ENCODE measurements at regions not wholly inside any gene's neighbourhood (a gene's known extent, or its start where the extent isn't known, plus 50 kb on each side); places are given as distances from the start of the nearest gene placed in this dataset.
"Not testable (repeated sequence)": the region's sequence is repeated elsewhere in the genome, so short reads cannot be mapped to it uniquely, and the experiment has no call there.

- ATAC-seq; DNase-seq; intact Hi-C loops (cut with DNase I, micrococcal nuclease): not testable (repeated sequence)
Observed at GRCh38 chr18:14606546-14606945, 63.1 kb upstream of the POTEC start.

DNA sequence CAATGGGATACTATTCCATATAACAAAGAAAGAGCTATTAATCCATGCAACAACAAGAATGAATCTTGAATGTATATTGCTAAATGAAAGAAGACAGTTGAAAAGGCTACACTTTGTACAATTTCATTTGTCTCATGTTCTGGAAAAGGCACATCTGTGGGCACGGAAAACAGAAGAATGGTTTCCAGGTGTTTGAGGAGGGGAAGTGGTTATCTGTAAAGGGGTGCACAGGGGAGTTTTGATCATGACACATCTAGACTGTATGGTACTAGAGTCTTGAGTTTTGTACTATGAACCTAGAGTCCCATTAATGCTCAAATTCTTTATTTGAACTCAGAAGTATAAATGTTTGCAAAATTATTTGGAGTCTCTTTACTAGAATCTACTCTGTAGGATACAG lies 64.0 kb upstream of the POTEC start:
- ATAC-seq; intact Hi-C loops (cut with DNase I, micrococcal nuclease); DNase-seq: not testable (repeated sequence)

DNA sequence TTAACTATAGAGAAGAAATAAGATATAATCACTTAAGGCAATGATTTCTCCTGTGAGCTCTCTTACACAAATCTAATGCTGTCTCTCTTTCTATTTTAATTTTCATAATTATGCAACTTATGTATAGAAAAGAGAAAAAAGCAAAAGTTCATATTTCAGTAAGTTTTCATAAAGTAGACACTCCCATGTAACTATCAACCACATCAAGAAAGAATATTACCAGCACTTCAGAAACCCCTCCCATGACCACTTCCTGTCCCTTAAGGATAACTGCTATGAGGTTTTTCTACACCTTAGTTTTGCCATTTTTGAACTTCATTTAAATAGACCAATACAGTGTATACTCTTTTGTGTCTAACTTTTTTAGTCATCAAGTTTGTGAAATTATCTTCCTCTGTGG lies 69.0 kb upstream of the POTEC start:
- ATAC-seq; intact Hi-C loops (cut with DNase I, micrococcal nuclease); DNase-seq: not testable (repeated sequence)

DNA sequence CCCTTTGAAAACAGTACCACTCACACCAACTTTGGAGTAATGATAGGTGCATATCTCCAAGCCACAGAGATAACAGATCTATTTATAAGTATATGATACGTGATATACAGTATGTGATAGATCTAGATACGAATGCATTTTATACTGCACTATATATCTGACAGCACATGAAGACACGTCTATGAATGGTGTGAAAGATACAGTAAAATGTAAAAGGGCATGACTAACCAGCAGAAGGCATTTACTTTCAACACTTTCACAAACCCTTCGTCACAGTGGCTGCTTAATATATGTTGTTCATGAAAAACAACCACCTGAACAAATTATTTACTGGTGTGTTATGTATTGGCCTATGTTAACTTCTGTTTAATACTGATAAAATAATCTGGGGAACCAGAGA lies 71.1 kb upstream of the POTEC start:
- ATAC-seq; DNase-seq; intact Hi-C loops (cut with DNase I, micrococcal nuclease): not testable (repeated sequence)

DNA sequence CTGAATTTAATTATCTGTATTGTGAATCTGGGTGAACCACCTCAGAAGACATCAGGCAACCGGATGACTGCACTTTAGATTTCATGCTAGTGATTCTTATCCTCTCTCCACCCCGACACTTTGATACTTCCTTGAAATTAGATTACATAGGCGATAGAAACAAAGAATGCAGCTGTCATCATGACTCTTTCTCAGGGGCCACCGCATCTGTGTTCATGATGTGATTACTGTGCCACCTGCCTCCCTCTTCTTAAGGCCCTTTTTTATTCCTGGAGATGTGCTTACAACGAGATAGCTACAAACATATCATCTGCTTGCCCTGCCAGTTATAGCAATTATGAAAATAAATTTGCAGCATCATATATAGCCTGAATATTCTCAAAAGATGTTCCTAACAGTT lies 83.9 kb upstream of the POTEC start:
- intact Hi-C loops (cut with DNase I, micrococcal nuclease); DNase-seq; ATAC-seq: not testable (repeated sequence)

DNA sequence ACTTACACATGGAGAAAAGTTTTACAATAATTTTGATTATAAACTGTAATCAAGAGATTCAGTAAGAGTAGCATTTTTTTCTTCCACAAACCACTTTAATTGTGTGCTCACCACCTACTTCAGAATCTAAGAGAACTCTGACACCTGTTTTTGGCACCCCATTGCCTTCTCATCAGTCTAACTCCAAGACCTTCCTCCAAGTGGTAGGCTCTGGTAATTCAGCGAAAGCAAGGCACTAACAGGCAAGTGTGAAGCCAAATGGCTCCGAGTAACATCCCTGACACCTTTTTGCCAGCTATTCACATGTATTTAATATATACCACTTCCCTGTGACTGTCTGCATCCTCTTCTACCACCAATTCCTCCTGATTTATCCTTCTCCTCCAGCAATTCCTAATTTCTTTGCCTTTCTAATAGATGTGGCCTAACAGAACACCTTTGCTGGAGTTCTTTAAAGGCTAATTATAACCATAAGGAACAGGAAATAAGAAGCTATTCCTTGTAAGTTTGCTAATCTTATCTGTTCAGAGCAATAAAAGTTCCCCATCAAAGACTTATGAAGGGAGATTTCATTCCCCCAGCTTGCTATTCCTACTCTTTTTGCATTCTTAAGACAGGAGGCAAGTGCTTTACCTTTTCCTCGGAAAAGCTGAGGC lies 85.1 kb upstream of the POTEC start:
- intact Hi-C loops (cut with DNase I, micrococcal nuclease); DNase-seq: not testable (repeated sequence)
- ATAC-seq, result peak; percentile 85

DNA sequence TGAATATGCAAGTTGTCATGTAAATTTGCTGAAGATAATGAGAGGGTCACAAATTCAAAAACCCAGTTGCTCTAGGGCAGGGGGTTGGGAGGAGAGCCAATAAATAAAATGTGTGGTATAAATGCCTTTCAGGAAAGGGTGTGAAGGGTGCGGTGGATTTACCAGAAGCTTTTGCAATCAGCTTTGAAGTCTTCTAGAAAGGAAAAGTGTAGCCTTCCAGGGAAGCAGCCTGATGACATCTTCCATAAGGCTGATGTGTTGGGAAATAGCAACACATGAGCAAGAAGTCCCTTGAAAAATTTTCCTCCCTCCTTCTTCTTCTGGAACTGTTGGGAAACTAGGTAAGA lies 85.6 kb upstream of the POTEC start:
- ATAC-seq, result peak; percentile 66
- DNase-seq; intact Hi-C loops (cut with DNase I, micrococcal nuclease): not testable (repeated sequence)

- DNase-seq; ATAC-seq; intact Hi-C loops (cut with DNase I, micrococcal nuclease): not testable (repeated sequence)
Observed at GRCh38 chr18:14632976-14633375, 89.6 kb upstream of the POTEC start.

GRCh38 chr18:14638008-14638407 lies 94.6 kb upstream of the POTEC start:
- DNase-seq; intact Hi-C loops (cut with DNase I, micrococcal nuclease): not testable (repeated sequence)
- peak; percentile 48 for ATAC-seq

DNA sequence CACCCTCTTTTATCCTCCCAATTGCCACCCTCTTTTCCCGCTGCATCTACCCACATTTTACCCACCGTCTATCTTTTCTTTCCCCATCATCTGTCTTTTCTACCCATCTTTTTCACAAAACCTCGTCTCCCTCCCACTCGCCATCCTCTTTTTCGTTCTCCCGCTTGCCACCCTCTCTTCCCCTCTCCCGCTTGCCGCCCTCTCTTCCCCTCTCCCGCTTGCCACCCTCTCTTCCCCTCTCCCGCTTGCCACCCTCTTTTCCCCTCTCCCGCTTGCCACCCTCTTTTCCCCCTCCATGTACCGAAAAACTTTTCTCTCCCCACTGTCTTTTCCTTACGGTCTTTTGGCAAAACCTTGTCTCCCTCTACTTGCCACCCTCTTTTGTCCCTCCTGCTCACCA lies 97.7 kb upstream of the POTEC start:
- intact Hi-C loops (cut with DNase I, micrococcal nuclease); DNase-seq; ATAC-seq: not testable (repeated sequence)

GRCh38 chr18:14643715-14644290 lies 100.4 kb upstream of the POTEC start:
- DNase-seq; intact Hi-C loops (cut with DNase I, micrococcal nuclease); ATAC-seq: not testable (repeated sequence)

DNA sequence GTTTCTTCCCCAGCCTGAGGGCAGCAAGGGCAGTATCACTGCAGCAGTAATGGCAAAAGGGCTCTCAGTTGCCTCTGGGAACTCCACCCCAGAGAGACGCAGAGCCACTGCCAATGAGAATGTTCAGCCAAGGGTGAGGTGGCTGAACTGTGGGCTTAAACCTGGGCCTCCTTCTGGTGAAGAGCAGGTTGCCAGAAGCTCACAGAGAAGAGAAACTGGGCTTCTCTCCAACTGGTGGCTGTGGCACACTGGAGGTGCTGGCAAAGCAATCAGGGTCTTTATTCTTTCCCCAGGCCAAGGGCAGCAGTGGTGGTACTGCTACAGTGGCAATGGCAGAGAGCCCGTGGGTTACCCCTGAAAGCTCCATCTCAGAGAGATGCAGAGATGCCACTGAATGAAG lies 54.9 kb upstream of the ANKRD30B start:
- ATAC-seq; intact Hi-C loops (cut with DNase I, micrococcal nuclease); DNase-seq: not testable (repeated sequence)

DNA sequence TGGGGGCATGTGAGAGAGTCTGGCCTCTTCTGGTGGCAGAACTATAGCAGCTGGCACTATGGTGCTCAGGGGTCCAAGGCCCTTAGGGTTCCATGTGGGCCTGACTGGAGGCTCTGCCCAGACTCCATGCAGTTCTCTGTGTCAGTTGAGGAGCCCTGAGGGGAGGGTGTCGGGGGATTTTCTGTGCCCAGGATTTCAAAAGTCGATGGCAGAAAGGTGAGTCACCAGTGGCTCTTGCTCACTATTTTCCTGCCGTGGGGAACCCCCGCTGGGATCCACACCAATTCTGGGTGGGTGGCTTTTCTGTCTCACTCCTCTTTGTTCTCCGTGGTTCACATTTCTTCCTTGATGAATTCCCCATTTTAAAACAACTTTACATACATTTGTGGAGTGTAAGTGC lies 54.1 kb upstream of the ANKRD30B start:
- ATAC-seq; intact Hi-C loops (cut with DNase I, micrococcal nuclease); DNase-seq: not testable (repeated sequence)

DNA sequence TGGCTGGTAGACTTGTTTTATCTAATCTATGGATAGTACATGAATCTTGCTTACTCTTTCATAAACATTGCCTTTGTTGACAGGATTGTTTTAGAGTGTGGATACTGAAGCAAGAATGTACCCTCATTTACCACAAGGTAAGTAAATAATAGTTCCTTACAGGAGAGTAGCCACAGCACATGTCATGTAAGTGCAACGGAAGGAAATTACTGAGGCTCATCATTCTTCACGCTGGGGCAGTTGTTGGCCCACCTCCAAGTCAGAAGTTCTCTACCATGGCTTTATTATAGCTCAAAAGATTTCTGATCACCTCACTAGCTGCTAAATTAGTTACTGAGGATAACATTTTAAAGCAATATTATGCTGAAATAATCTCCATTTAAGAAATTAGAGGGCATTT lies 50.0 kb upstream of the ANKRD30B start:
- intact Hi-C loops (cut with DNase I, micrococcal nuclease); ATAC-seq; DNase-seq: not testable (repeated sequence)
